PC-9 (cell line): ENCODE measurements at regions not wholly inside any gene's neighbourhood (a gene's known extent, or its start where the extent isn't known, plus 50 kb on each side); places are given as distances from the start of the nearest gene placed in this dataset.

ENCODE experiments used
- CTCF ChIP-seq: fragments of 200-600 bp; sonication (generic); conservative IDR thresholded peaks from 2 replicates; pipeline ENCODE4 v1.6.1; 2017; ENCODE audit warnings: mixed run types, antibody characterized with exemption, mild to moderate bottlenecking, moderate library complexity
- EZH2 ChIP-seq: fragments of 200-600 bp; sonication (generic); IDR thresholded peaks from 2 replicates; pipeline ENCODE4 v1.8.0; 2017; ENCODE audit warnings: antibody characterized with exemption, low read depth

GRCh38 chr11:122220321-122220720 is 104.3 kb upstream of the BLID start:
- TF ChIP-seq CTCF, result no peak
- no peak for TF ChIP-seq EZH2
